A673 (cell line): ENCODE measurements at regions not wholly inside any gene's neighbourhood (a gene's known extent, or its start where the extent isn't known, plus 50 kb on each side); places are given as distances from the start of the nearest gene placed in this dataset.

Source experiments
- BruUV-seq: library from RNA; stranded (reverse); fragments of 400-500 nt; replicated peaks from 2 replicates; lab custom pipeline; 2021; lab: Mats Ljungman, UMichigan
- CTCF ChIA-PET: fragments of 300-600 bp; sonication (Branson Sonifier 250); formaldehyde crosslinking; loops from one replicate; lab custom pipeline; 2022; ENCODE audit warnings: antibody characterized with exemption; lab: Charles Lee
- POLR2A ChIA-PET: fragments of 300-600 bp; sonication (Branson Sonifier 250); formaldehyde crosslinking; loops from one replicate; lab custom pipeline; 2022; ENCODE audit warnings: antibody characterized with exemption; ENCODE audit not compliant: low non-redundant PET; lab: Charles Lee
- DNase-seq: peaks from one replicate; pipeline ENCODE4 v3.0.0-alpha.2; 2015; ENCODE audit warnings: low spot score
- H3K27ac ChIP-seq: fragments of 200-600 bp; sonication (generic); 2 replicates; pipeline ENCODE4 v1.5.1; 2016; ENCODE audit warnings: mixed run types, low read depth, mild to moderate bottlenecking, mixed read lengths, antibody characterized with exemption, low read length; ENCODE audit not compliant: poor library complexity, severe bottlenecking
- H3K27me3 ChIP-seq: fragments of 200-600 bp; sonication (generic); replicated peaks from 2 replicates; pipeline ENCODE4 v1.6.1; 2017; ENCODE audit warnings: mixed run types, low read depth, mild to moderate bottlenecking, mixed read lengths, antibody characterized with exemption, low read length; ENCODE audit not compliant: insufficient read depth, poor library complexity
- H3K36me3 ChIP-seq: fragments of 200-600 bp; sonication (generic); 2 replicates; pipeline ENCODE4 v1.6.1; 2016; ENCODE audit warnings: mixed run types, mild to moderate bottlenecking, mixed read lengths, antibody characterized with exemption, low read length; ENCODE audit not compliant: insufficient read depth, poor library complexity, severe bottlenecking
- H3K4me1 ChIP-seq: fragments of 200-600 bp; sonication (generic); 2 replicates; pipeline ENCODE4 v1.6.1; 2017; ENCODE audit warnings: mixed run types, mild to moderate bottlenecking, mixed read lengths, antibody characterized with exemption, low read length; ENCODE audit not compliant: insufficient read depth, poor library complexity, severe bottlenecking
- H3K4me3 ChIP-seq: fragments of 200-600 bp; sonication (generic); 2 replicates; pipeline ENCODE4 v1.5.1; 2016; ENCODE audit warnings: low read depth, mixed run types, mild to moderate bottlenecking, mixed read lengths, low read length; ENCODE audit not compliant: poor library complexity, severe bottlenecking
- H3K9me3 ChIP-seq: fragments of 200-600 bp; sonication (generic); 2 replicates; pipeline ENCODE4 v1.6.1; 2016; ENCODE audit warnings: mixed run types, low read depth, mild to moderate bottlenecking, mixed read lengths, antibody characterized with exemption, low read length; ENCODE audit not compliant: poor library complexity, severe bottlenecking
- CTCF ChIP-seq: fragments of 300-800, 200-600 bp; sonication (generic); conservative IDR thresholded peaks from 2 replicates; pipeline ENCODE4 v1.5.1; 2017; ENCODE audit warnings: low read depth, mild to moderate bottlenecking, antibody characterized with exemption, low read length, moderate library complexity, mixed read lengths
- EZH2 ChIP-seq: fragments of 200-600 bp; sonication (generic); IDR thresholded peaks from 2 replicates; pipeline ENCODE4 v1.6.1; 2017; ENCODE audit warnings: borderline replicate concordance, low read depth, mild to moderate bottlenecking, mixed read lengths, antibody characterized with exemption, low read length; ENCODE audit not compliant: poor library complexity, severe bottlenecking
- intact Hi-C: fragments of 100-400 bp; cut with micrococcal nuclease; formaldehyde crosslinking; loops from one replicate; pipeline ENCODE4 v1.10.0; 2022; ENCODE audit not compliant: unreplicated experiment

- Histone ChIP-seq H3K9me3 (peaks cover 34% of the 10 kb centered on the region), H3K4me1 (no peaks in the 10 kb centered on the region), H3K27ac (no peak overlapping the region), H3K27me3 (no peaks in the 10 kb centered on the region), H3K4me3 (no peak overlapping the region), H3K36me3 (no peaks in the 10 kb centered on the region)
- DNase-seq, result no peak
- TF ChIP-seq CTCF (no peak), EZH2 (no peak)
- no TSS peak for BruUV-seq
- intact Hi-C loops, result no loop called here
- CTCF ChIA-PET, result no interaction called here
- POLR2A ChIA-PET, result no interaction called here
Measured at GRCh38 chr5:8895599-8895998, 650.3 kb downstream of the SEMA5A start.

GRCh38 chr5:8897316-8897715, 648.6 kb downstream of the SEMA5A start:
- no TSS peak for BruUV-seq
- intact Hi-C loops, result no loop called here
- ChIA-PET POLR2A (no interaction called here), CTCF (no interaction called here)
- Histone ChIP-seq H3K27ac (no peak overlapping the region), H3K4me3 (no peak overlapping the region), H3K9me3 (peaks cover 31% of the 10 kb centered on the region), H3K36me3 (no peaks in the 10 kb centered on the region), H3K27me3 (no peaks in the 10 kb centered on the region), H3K4me1 (no peaks in the 10 kb centered on the region)
- TF ChIP-seq EZH2, result no peak
- DNase-seq, result no peak

GRCh38 chr5:8905021-8905420, 640.9 kb downstream of the SEMA5A start:
- POLR2A ChIA-PET, result no interaction called here
- no peak for TF ChIP-seq CTCF
- no peak for TF ChIP-seq EZH2
- Histone ChIP-seq H3K36me3 (no peaks in the 10 kb centered on the region), H3K27ac (no peak overlapping the region), H3K4me1 (no peaks in the 10 kb centered on the region), H3K9me3 (peaks cover 18% of the 10 kb centered on the region), H3K27me3 (no peaks in the 10 kb centered on the region), H3K4me3 (no peak overlapping the region)
- peak; percentile 0 for DNase-seq
- BruUV-seq, result no TSS peak
- intact Hi-C loops, result no loop called here
- CTCF ChIA-PET, result no interaction called here

- no peaks in the 10 kb centered on the region for H3K36me3 ChIP-seq
- no TSS peak for BruUV-seq
- H3K9me3 ChIP-seq, result peaks cover 18% of the 10 kb centered on the region
- H3K4me3 ChIP-seq, result no peak overlapping the region
- H3K27ac ChIP-seq, result no peak overlapping the region
- H3K4me1 ChIP-seq, result no peaks in the 10 kb centered on the region
- POLR2A ChIA-PET, result no interaction called here
- CTCF ChIA-PET, result no interaction called here
- H3K27me3 ChIP-seq, result no peaks in the 10 kb centered on the region
- intact Hi-C loops, result no loop called here
- no peak for TF ChIP-seq EZH2
- TF ChIP-seq CTCF, result no peak
- no peak for DNase-seq
Measured at GRCh38 chr5:8906303-8906967, 639.4 kb downstream of the SEMA5A start.
